ENCODE measurements at regions not wholly inside any gene's neighbourhood (a gene's known extent, or its start where the extent isn't known, plus 50 kb on each side); places are given as distances from the start of the nearest gene placed in this dataset.

- DNase-seq (ENCODE audit: low read depth in 1 of 2, low spot score in 1 of 2) = no peak
- no peak overlapping the region for H3K27ac ChIP-seq (replicated peaks)
- H3K4me3 ChIP-seq (replicated peaks; ENCODE audit: insufficient read depth, low read length) = no peak overlapping the region
- no peak for TF ChIP-seq CTCF (IDR thresholded peaks at IDR 0.05; ENCODE audit: insufficient read depth, low read length)
- no peak for TF ChIP-seq SPI1 (IDR thresholded peaks at IDR 0.05; ENCODE audit: borderline replicate concordance, low read depth)
- TF ChIP-seq POLR2AphosphoS5 (IDR thresholded peaks at IDR 0.05; ENCODE audit: low read depth) = no peak
- no peak for TF ChIP-seq REST (IDR thresholded peaks at IDR 0.05; ENCODE audit: insufficient replicate concordance, low read depth)
- no peak for TF ChIP-seq GABPA (IDR thresholded peaks at IDR 0.05; ENCODE audit: low read depth)
- no peaks in the 10 kb centered on the region for H3K27me3 ChIP-seq (ENCODE audit: insufficient read depth, poor library complexity, severe bottlenecking)
Measured at GRCh38 chr7:85426487-85426960, 239.7 kb upstream of the SEMA3D start.

- Histone ChIP-seq H3K27me3 (ENCODE audit: insufficient read depth, poor library complexity, severe bottlenecking) (no peaks in the 10 kb centered on the region), H3K4me3 (replicated peaks; ENCODE audit: insufficient read depth, low read length) (no peak overlapping the region), H3K27ac (replicated peaks) (no peak overlapping the region)
- no peak for DNase-seq (ENCODE audit: low read depth in 1 of 2, low spot score in 1 of 2)
- TF ChIP-seq CTCF (IDR thresholded peaks at IDR 0.05; ENCODE audit: insufficient read depth, low read length) (no peak), REST (IDR thresholded peaks at IDR 0.05; ENCODE audit: insufficient replicate concordance, low read depth) (no peak), POLR2AphosphoS5 (IDR thresholded peaks at IDR 0.05; ENCODE audit: low read depth) (no peak), GABPA (IDR thresholded peaks at IDR 0.05; ENCODE audit: low read depth) (no peak), SPI1 (IDR thresholded peaks at IDR 0.05; ENCODE audit: borderline replicate concordance, low read depth) (no peak)
Measured at GRCh38 chr7:85424298-85424697, 237.4 kb upstream of the SEMA3D start.

GRCh38 chr7:85423209-85423895 is 236.5 kb upstream of the SEMA3D start:
- no peaks in the 10 kb centered on the region for H3K27me3 ChIP-seq (ENCODE audit: insufficient read depth, poor library complexity, severe bottlenecking)
- TF ChIP-seq POLR2AphosphoS5 (IDR thresholded peaks at IDR 0.05; ENCODE audit: low read depth) (no peak), GABPA (IDR thresholded peaks at IDR 0.05; ENCODE audit: low read depth) (no peak), REST (IDR thresholded peaks at IDR 0.05; ENCODE audit: insufficient replicate concordance, low read depth) (no peak)
- H3K27ac ChIP-seq (replicated peaks) = no peak overlapping the region
- no peak for DNase-seq (ENCODE audit: low read depth in 1 of 2, low spot score in 1 of 2)
- H3K4me3 ChIP-seq (replicated peaks; ENCODE audit: insufficient read depth, low read length) = no peak overlapping the region

Measured in HL-60 (cell line).